Activated CD8-positive, alpha-beta T cell treated with anti-CD3 and anti-CD28 coated beads for 36 hours (primary cell): ENCODE measurements at regions not wholly inside any gene's neighbourhood (a gene's known extent, or its start where the extent isn't known, plus 50 kb on each side); places are given as distances from the start of the nearest gene placed in this dataset.

Experiments
- ATAC-seq: fragments of 200-7000 bp; cut with Tn5 transposase; one replicate; pipeline ENCODE4 v1.10.0; 2021; ENCODE audit warnings: mild to moderate bottlenecking, moderate library complexity
- CTCF ChIA-PET: fragments of 350-600 bp; sonication (Branson Sonifier 250); formaldehyde crosslinking; loops from one replicate; lab custom pipeline; 2021; ENCODE audit warnings: antibody characterized with exemption; lab: Charles Lee
- POLR2A ChIA-PET: fragments of 350-600 bp; sonication (Branson Sonifier 250); formaldehyde crosslinking; loops from one replicate; lab custom pipeline; 2021; ENCODE audit warnings: antibody characterized with exemption; lab: Charles Lee
- DNase-seq: peaks from one replicate; pipeline ENCODE4 v3.0.0-alpha.2; 2020
- H3K27ac Mint-ChIP-seq: one replicate; pipeline ENCODE4 v1.8.0; 2021; ENCODE audit warnings: mild to moderate bottlenecking, mixed read lengths
- H3K27me3 Mint-ChIP-seq: one replicate; pipeline ENCODE4 v1.8.0; 2021; ENCODE audit warnings: mixed read lengths
- H3K36me3 Mint-ChIP-seq: one replicate; pipeline ENCODE4 v1.8.0; 2021; ENCODE audit warnings: low read depth, mixed read lengths
- H3K4me1 Mint-ChIP-seq: one replicate; pipeline ENCODE4 v1.8.0; 2021; ENCODE audit warnings: low read depth, mixed read lengths
- H3K4me3 Mint-ChIP-seq: one replicate; pipeline ENCODE4 v1.8.0; 2021; ENCODE audit warnings: mild to moderate bottlenecking, moderate library complexity, mixed read lengths
- H3K9me3 Mint-ChIP-seq: one replicate; pipeline ENCODE4 v1.8.0; 2021; ENCODE audit warnings: mixed read lengths
- intact Hi-C: fragments of 100-400 bp; cut with micrococcal nuclease; formaldehyde crosslinking; loops from one replicate; pipeline ENCODE4 v1.10.0; 2022
- TF ChIP-seq, protein P1 (sequence below): fragments of 200-600 bp; IDR thresholded peaks from one replicate; pipeline ENCODE4 v1.8.0; 2022; ENCODE audit warnings: antibody characterized with exemption, mild to moderate bottlenecking

DNA sequence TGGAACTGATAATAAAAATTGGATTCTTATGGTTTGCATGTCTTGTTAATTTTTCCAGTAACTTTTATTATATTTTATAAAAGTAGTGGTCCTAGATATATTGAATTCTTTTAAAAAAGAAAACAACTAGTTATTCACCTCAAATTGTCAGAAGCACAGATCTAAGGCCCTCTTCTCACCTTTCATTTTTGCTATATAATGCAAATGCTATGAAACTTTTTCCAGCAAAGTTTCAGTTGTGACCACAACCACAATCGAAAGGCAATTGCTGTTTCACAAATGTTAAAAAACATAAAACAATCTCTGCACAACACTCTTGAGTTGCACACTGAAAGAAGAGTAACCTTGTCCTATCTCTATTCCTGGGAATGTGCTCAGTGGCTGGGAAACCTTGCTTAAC lies 479.8 kb upstream of the FLRT2 start:
- ChIA-PET POLR2A (no interaction called here), CTCF (no interaction called here)
- DNase-seq, result no peak
- no peak for ATAC-seq
- Mint-ChIP-seq H3K4me1 (no peaks in the 10 kb centered on the region), H3K9me3 (peaks cover 21% of the 10 kb centered on the region), H3K4me3 (no peak overlapping the region), H3K27me3 (no peaks in the 10 kb centered on the region), H3K36me3 (no peaks in the 10 kb centered on the region), H3K27ac (no peak overlapping the region)
- intact Hi-C loops, result no loop called here
- TF ChIP-seq, protein P1, sequence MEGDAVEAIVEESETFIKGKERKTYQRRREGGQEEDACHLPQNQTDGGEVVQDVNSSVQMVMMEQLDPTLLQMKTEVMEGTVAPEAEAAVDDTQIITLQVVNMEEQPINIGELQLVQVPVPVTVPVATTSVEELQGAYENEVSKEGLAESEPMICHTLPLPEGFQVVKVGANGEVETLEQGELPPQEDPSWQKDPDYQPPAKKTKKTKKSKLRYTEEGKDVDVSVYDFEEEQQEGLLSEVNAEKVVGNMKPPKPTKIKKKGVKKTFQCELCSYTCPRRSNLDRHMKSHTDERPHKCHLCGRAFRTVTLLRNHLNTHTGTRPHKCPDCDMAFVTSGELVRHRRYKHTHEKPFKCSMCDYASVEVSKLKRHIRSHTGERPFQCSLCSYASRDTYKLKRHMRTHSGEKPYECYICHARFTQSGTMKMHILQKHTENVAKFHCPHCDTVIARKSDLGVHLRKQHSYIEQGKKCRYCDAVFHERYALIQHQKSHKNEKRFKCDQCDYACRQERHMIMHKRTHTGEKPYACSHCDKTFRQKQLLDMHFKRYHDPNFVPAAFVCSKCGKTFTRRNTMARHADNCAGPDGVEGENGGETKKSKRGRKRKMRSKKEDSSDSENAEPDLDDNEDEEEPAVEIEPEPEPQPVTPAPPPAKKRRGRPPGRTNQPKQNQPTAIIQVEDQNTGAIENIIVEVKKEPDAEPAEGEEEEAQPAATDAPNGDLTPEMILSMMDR, result no peak

DNA sequence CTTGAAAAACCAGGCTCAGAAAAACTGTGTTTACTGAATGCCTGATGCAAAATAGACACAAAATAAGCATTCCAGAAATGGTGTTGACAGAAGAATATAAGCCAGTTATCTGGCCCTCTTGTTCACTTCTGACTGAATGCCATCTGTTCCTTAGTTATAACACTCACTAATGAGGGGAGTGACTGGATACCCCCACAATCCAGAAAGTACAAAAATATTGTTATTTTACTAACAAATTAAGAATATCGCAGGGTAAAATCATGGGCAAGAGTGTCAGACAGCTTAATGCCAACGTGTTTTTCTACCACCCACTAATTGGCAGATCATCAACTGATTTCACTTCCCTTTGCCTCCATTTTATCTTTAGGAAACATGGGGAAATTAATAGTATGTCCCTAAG lies 477.3 kb upstream of the FLRT2 start:
- ChIA-PET POLR2A (no interaction called here), CTCF (no interaction called here)
- TF ChIP-seq, protein P1, result no peak
- DNase-seq (no peak), ATAC-seq (no peak)
- intact Hi-C loops, result no loop called here
- no peaks in the 10 kb centered on the region for H3K36me3 Mint-ChIP-seq
- H3K27ac Mint-ChIP-seq, result no peak overlapping the region
- no peaks in the 10 kb centered on the region for H3K4me1 Mint-ChIP-seq
- H3K9me3 Mint-ChIP-seq, result peaks cover 20% of the 10 kb centered on the region
- H3K27me3 Mint-ChIP-seq, result no peaks in the 10 kb centered on the region
- H3K4me3 Mint-ChIP-seq, result no peak overlapping the region

DNA sequence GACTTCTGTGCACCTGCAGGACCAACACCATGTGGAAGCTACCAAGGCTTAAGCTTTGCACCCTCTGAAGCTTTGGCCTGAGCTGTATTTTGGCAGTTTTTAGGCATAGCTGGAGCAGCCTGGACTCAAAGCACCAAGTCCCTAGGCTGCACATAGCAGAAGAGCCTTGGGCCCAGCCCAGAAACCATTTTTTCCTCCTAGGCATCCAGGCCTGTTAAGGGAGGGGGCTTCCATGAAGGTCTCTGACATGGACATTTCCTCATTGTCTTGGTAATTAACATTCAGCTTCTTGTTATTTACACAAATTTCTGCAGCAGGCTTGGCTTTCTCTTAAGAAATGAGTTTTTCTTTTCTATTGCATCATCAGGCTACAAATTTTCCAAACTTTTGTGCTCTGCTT lies 475.8 kb upstream of the FLRT2 start:
- ChIA-PET POLR2A (no interaction called here), CTCF (no interaction called here)
- intact Hi-C loops, result no loop called here
- Mint-ChIP-seq H3K4me3 (no peak overlapping the region), H3K27me3 (no peaks in the 10 kb centered on the region), H3K9me3 (peaks cover 20% of the 10 kb centered on the region), H3K36me3 (no peaks in the 10 kb centered on the region), H3K4me1 (no peaks in the 10 kb centered on the region), H3K27ac (no peak overlapping the region)
- TF ChIP-seq, protein P1, result no peak
- DNase-seq (no peak), ATAC-seq (no peak)

DNA sequence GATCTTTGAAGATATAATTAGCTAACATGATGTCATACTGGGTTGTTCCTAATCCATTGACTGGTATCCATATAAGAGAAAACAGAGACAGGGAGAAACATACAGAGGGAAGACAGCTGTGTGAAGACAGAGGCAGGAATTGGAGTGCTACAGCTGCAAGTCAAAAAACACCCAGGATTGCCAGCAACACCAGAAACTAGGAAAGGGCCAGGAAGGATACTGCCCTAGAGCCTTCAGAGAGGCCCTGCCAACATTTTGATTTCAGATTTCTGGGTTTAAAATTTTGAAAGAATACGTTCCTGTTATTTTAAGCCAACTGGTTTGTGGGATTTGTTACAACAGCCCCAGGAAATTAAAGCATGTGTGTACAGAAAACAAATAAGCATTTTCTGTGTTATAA lies 473.7 kb upstream of the FLRT2 start:
- POLR2A ChIA-PET, result no interaction called here
- CTCF ChIA-PET, result no interaction called here
- H3K27ac Mint-ChIP-seq, result no peak overlapping the region

DNA sequence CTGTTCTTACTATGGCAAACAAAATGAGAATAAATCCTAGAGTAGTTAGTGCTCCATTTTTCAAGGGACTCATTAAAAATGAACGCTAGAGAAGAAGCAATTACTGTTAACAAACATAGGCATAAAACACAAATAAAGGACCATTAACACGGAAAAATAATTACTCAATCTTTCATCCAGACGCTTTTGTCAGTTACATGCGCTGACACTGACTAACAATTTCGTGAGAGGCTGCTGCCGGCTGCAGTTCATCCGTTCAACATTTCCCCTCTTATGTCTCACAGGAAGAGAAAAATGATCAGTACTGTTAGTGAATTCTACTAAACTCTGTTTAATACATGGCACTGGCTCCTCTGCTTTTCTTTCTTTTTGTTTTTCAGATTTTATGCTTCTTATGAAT lies 472.7 kb upstream of the FLRT2 start:
- intact Hi-C loops, result no loop called here
- H3K27me3 Mint-ChIP-seq, result no peaks in the 10 kb centered on the region
- ChIA-PET CTCF (no interaction called here), POLR2A (no interaction called here)
- H3K36me3 Mint-ChIP-seq, result no peaks in the 10 kb centered on the region
- no peak overlapping the region for H3K4me3 Mint-ChIP-seq
- TF ChIP-seq, protein P1, result no peak
- ATAC-seq, result no peak
- no peaks in the 10 kb centered on the region for H3K4me1 Mint-ChIP-seq
- no peak for DNase-seq
- H3K27ac Mint-ChIP-seq, result no peak overlapping the region
- peaks cover 24% of the 10 kb centered on the region for H3K9me3 Mint-ChIP-seq

More for the DNA sequence above, 473.7 kb upstream of the FLRT2 start:
- DNase-seq (no peak), ATAC-seq (no peak)
- no peak overlapping the region for H3K4me3 Mint-ChIP-seq
- no peaks in the 10 kb centered on the region for H3K36me3 Mint-ChIP-seq
- H3K4me1 Mint-ChIP-seq, result no peaks in the 10 kb centered on the region
- peaks cover 24% of the 10 kb centered on the region for H3K9me3 Mint-ChIP-seq
- TF ChIP-seq, protein P1, result no peak
- intact Hi-C loops, result no loop called here
- H3K27me3 Mint-ChIP-seq, result no peaks in the 10 kb centered on the region
